Naive B cell (primary cell): ENCODE measurements at regions not wholly inside any gene's neighbourhood (a gene's known extent, or its start where the extent isn't known, plus 50 kb on each side); places are given as distances from the start of the nearest gene placed in this dataset.
"Not testable (repeated sequence)": the region's sequence is repeated elsewhere in the genome, so short reads cannot be mapped to it uniquely, and the experiment has no call there.

Experiments
- ATAC-seq, 2 donors: fragments of 150-1000 bp; cut with Tn5 transposase; 2 replicates each; pipeline ENCODE4 v1.10.0; 2021; ENCODE audit warnings: low read depth in 2 of 2, mild to moderate bottlenecking in 2 of 2, moderate library complexity in 2 of 2
- DNase-seq: peaks from one replicate; pipeline ENCODE4 v3.0.0; 2022
- H3K27ac Mint-ChIP-seq, 6 donors: one replicate each; pipeline ENCODE4 v1.8.0; 2020 to 2022; ENCODE audit warnings: mild to moderate bottlenecking in 6 of 6, mixed read lengths in 6 of 6, moderate library complexity in 5 of 6, inconsistent platforms in 2 of 6
- H3K27me3 Mint-ChIP-seq, 3 donors: one replicate each; pipeline ENCODE4 v1.8.0; 2021 to 2022; ENCODE audit warnings: mixed read lengths in 3 of 3, mild to moderate bottlenecking in 1 of 3
- H3K36me3 Mint-ChIP-seq, 2 donors: one replicate each; pipeline ENCODE4 v1.8.0; 2020 to 2022; ENCODE audit warnings: mixed read lengths in 2 of 2, inconsistent platforms in 1 of 2, mild to moderate bottlenecking in 1 of 2
- H3K4me1 Mint-ChIP-seq, 3 donors: one replicate each; pipeline ENCODE4 v1.8.0; 2020 to 2022; ENCODE audit warnings: mixed read lengths in 3 of 3, inconsistent platforms in 1 of 3, mild to moderate bottlenecking in 1 of 3, moderate library complexity in 1 of 3
- H3K4me3 Mint-ChIP-seq, 8 donors: one replicate each; pipeline ENCODE4 v1.8.0; 2020 to 2022; ENCODE audit warnings: mild to moderate bottlenecking in 8 of 8, mixed read lengths in 8 of 8, moderate library complexity in 8 of 8, inconsistent platforms in 2 of 8
- H3K9me3 Mint-ChIP-seq, 7 donors: one replicate each; pipeline ENCODE4 v1.8.0; 2020 to 2022; ENCODE audit warnings: mixed read lengths in 7 of 7, mild to moderate bottlenecking in 5 of 7, inconsistent platforms in 2 of 7, moderate library complexity in 1 of 7

- Mint-ChIP-seq H3K27ac (no peak overlapping the region), H3K4me1 (no peaks in the 10 kb centered on the region), H3K27me3 (peaks cover 0 to 4% (median 0%) of the 10 kb centered on the region in 3 donors), H3K9me3 (peaks cover 0 to 2% (median 0%) of the 10 kb centered on the region in 7 donors), H3K4me3 (no peak overlapping the region), H3K36me3 (no peaks in the 10 kb centered on the region)
- ATAC-seq (no peak), DNase-seq (no peak)
Observed at GRCh38 chr9:102832814-102833213, 162.3 kb upstream of the CYLC2 start.

GRCh38 chr9:102796244-102796643 lies 198.9 kb upstream of the CYLC2 start:
- H3K36me3 Mint-ChIP-seq = no peaks in the 10 kb centered on the region
- no peak for ATAC-seq
- no peak overlapping the region for H3K4me3 Mint-ChIP-seq
- H3K27ac Mint-ChIP-seq = no peak overlapping the region
- no peak for DNase-seq
- peaks cover 0 to 8% (median 4%) of the 10 kb centered on the region in 7 donors for H3K9me3 Mint-ChIP-seq
- no peaks in the 10 kb centered on the region for H3K4me1 Mint-ChIP-seq
- H3K27me3 Mint-ChIP-seq = no peaks in the 10 kb centered on the region

- H3K27ac Mint-ChIP-seq = no peak overlapping the region
- H3K4me3 Mint-ChIP-seq = no peak overlapping the region
- peaks cover 0 to 8% (median 5%) of the 10 kb centered on the region in 7 donors for H3K9me3 Mint-ChIP-seq
- H3K36me3 Mint-ChIP-seq = no peaks in the 10 kb centered on the region
- H3K27me3 Mint-ChIP-seq = no peaks in the 10 kb centered on the region
- H3K4me1 Mint-ChIP-seq = no peaks in the 10 kb centered on the region
- ATAC-seq (no peak), DNase-seq (no peak)
Observed at GRCh38 chr9:102795532-102795931, 199.6 kb upstream of the CYLC2 start.

GRCh38 chr9:102779356-102779755 lies 215.8 kb upstream of the CYLC2 start:
- no peak overlapping the region for H3K27ac Mint-ChIP-seq
- H3K36me3 Mint-ChIP-seq = no peaks in the 10 kb centered on the region
- no peaks in the 10 kb centered on the region for H3K27me3 Mint-ChIP-seq
- no peaks in the 10 kb centered on the region for H3K4me1 Mint-ChIP-seq
- DNase-seq (no peak), ATAC-seq (no peak)
- no peak overlapping the region for H3K4me3 Mint-ChIP-seq
- H3K9me3 Mint-ChIP-seq = peaks cover 0 to 9% (median 2%) of the 10 kb centered on the region in 7 donors

GRCh38 chr9:102778746-102779145 lies 216.4 kb upstream of the CYLC2 start:
- no peak for DNase-seq
- no peak for ATAC-seq
- H3K27me3 Mint-ChIP-seq = no peaks in the 10 kb centered on the region
- no peak overlapping the region for H3K27ac Mint-ChIP-seq
- no peaks in the 10 kb centered on the region for H3K4me1 Mint-ChIP-seq
- H3K36me3 Mint-ChIP-seq = no peaks in the 10 kb centered on the region
- H3K9me3 Mint-ChIP-seq = peaks cover 0 to 9% (median 2%) of the 10 kb centered on the region in 7 donors
- no peak overlapping the region for H3K4me3 Mint-ChIP-seq

GRCh38 chr9:102770704-102771103 lies 224.4 kb upstream of the CYLC2 start:
- Mint-ChIP-seq H3K4me1 (no peaks in the 10 kb centered on the region), H3K4me3 (no peak overlapping the region), H3K9me3 (peaks cover 0 to 7% (median 0%) of the 10 kb centered on the region in 7 donors), H3K27ac (no peak overlapping the region), H3K36me3 (no peaks in the 10 kb centered on the region), H3K27me3 (no peaks in the 10 kb centered on the region)
- ATAC-seq (no peak), DNase-seq (no peak)

GRCh38 chr9:102769307-102769706 lies 225.8 kb upstream of the CYLC2 start:
- H3K9me3 Mint-ChIP-seq = peaks cover 0 to 7% (median 0%) of the 10 kb centered on the region in 7 donors
- ATAC-seq (no peak), DNase-seq (no peak)
- H3K36me3 Mint-ChIP-seq = no peaks in the 10 kb centered on the region
- no peaks in the 10 kb centered on the region for H3K4me1 Mint-ChIP-seq
- H3K27me3 Mint-ChIP-seq = no peaks in the 10 kb centered on the region
- H3K27ac Mint-ChIP-seq = no peak overlapping the region
- H3K4me3 Mint-ChIP-seq = no peak overlapping the region

- Mint-ChIP-seq H3K36me3 (no peaks in the 10 kb centered on the region), H3K9me3 (peaks cover 0 to 4% (median 3%) of the 10 kb centered on the region in 7 donors), H3K4me1 (no peaks in the 10 kb centered on the region), H3K4me3 (no peak overlapping the region), H3K27me3 (no peaks in the 10 kb centered on the region), H3K27ac (no peak overlapping the region)
- ATAC-seq = no peak
- no peak for DNase-seq
Observed at GRCh38 chr9:102768002-102768401, 227.1 kb upstream of the CYLC2 start.

- Mint-ChIP-seq H3K27me3 (no peaks in the 10 kb centered on the region), H3K27ac (no peak overlapping the region), H3K9me3 (peaks cover 0 to 6% (median 3%) of the 10 kb centered on the region in 7 donors), H3K4me1 (no peaks in the 10 kb centered on the region), H3K36me3 (no peaks in the 10 kb centered on the region), H3K4me3 (no peak overlapping the region)
- ATAC-seq (no peak), DNase-seq (no peak)
Observed at GRCh38 chr9:102767076-102767475, 228.1 kb upstream of the CYLC2 start.

- Mint-ChIP-seq H3K4me3 (no peak overlapping the region), H3K27me3 (no peaks in the 10 kb centered on the region), H3K27ac (no peak overlapping the region), H3K4me1 (no peaks in the 10 kb centered on the region), H3K9me3 (peaks cover 0 to 20% (median 7%) of the 10 kb centered on the region in 7 donors), H3K36me3 (no peaks in the 10 kb centered on the region)
- DNase-seq (no peak), ATAC-seq (no peak)
Observed at GRCh38 chr9:102740578-102740977, 254.6 kb upstream of the CYLC2 start.

GRCh38 chr9:102728946-102729345 lies 266.2 kb upstream of the CYLC2 start:
- Mint-ChIP-seq H3K36me3 (peaks cover 0 to 5% of the 10 kb centered on the region in 2 donors), H3K4me3 (no peak overlapping the region), H3K27me3 (no peaks in the 10 kb centered on the region), H3K9me3 (peaks cover 4 to 24% (median 8%) of the 10 kb centered on the region in 7 donors), H3K27ac (no peak overlapping the region), H3K4me1 (no peaks in the 10 kb centered on the region)
- ATAC-seq (no peak), DNase-seq (no peak)

GRCh38 chr9:102714184-102714583 lies 280.9 kb upstream of the CYLC2 start:
- no peak for DNase-seq
- Mint-ChIP-seq H3K4me1 (no peaks in the 10 kb centered on the region), H3K36me3 (no peaks in the 10 kb centered on the region), H3K27ac (no peak overlapping the region), H3K9me3 (peaks cover 0 to 26% (median 7%) of the 10 kb centered on the region in 7 donors), H3K4me3 (no peak overlapping the region), H3K27me3 (no peaks in the 10 kb centered on the region)
- no peak for ATAC-seq

- H3K4me3 Mint-ChIP-seq, H3K36me3 Mint-ChIP-seq, H3K27ac Mint-ChIP-seq, DNase-seq, ATAC-seq, H3K27me3 Mint-ChIP-seq, H3K4me1 Mint-ChIP-seq: not testable (repeated sequence)
- H3K9me3 Mint-ChIP-seq = peaks cover 0 to 26% (median 7%) of the 10 kb centered on the region in 7 donors
Observed at GRCh38 chr9:102712910-102713309, 282.2 kb upstream of the CYLC2 start.

- H3K27me3 Mint-ChIP-seq = no peaks in the 10 kb centered on the region
- ATAC-seq (no peak), DNase-seq (no peak)
- H3K4me3 Mint-ChIP-seq = no peak overlapping the region
- peaks cover 0 to 8% (median 2%) of the 10 kb centered on the region in 7 donors for H3K9me3 Mint-ChIP-seq
- H3K27ac Mint-ChIP-seq = no peak overlapping the region
- no peaks in the 10 kb centered on the region for H3K36me3 Mint-ChIP-seq
- no peaks in the 10 kb centered on the region for H3K4me1 Mint-ChIP-seq
Observed at GRCh38 chr9:102700936-102701335, 294.2 kb upstream of the CYLC2 start.

- Mint-ChIP-seq H3K4me1 (no peaks in the 10 kb centered on the region), H3K27ac (no peak overlapping the region), H3K9me3 (peaks cover 0 to 4% (median 1%) of the 10 kb centered on the region in 7 donors), H3K4me3 (no peak overlapping the region), H3K27me3 (no peaks in the 10 kb centered on the region), H3K36me3 (no peaks in the 10 kb centered on the region)
- ATAC-seq = no peak
- DNase-seq = no peak
Observed at GRCh38 chr9:102669220-102669619, 325.9 kb upstream of the CYLC2 start.
